MCF 10A (cell line): ENCODE measurements at regions not wholly inside any gene's neighbourhood (a gene's known extent, or its start where the extent isn't known, plus 50 kb on each side); places are given as distances from the start of the nearest gene placed in this dataset.

Experiments
- BruUV-seq: library from RNA; stranded (reverse); fragments of 400-500 nt; replicated peaks from 2 replicates; lab custom pipeline; 2021; lab: Mats Ljungman, UMichigan
- CTCF ChIA-PET: fragments of 300-600 bp; sonication (Branson Sonifier 250); formaldehyde crosslinking; extraction: SDS; loops from one replicate; lab custom pipeline; 2021; ENCODE audit warnings: antibody characterized with exemption, inconsistent platforms; lab: Yijun Ruan, JAX
- POLR2A ChIA-PET: fragments of 300-600, 350-650 bp; sonication (Branson Sonifier 250); formaldehyde crosslinking; extraction: SDS; loops from one replicate; lab custom pipeline; 2020; ENCODE audit warnings: antibody characterized with exemption, inconsistent platforms; lab: Yijun Ruan, JAX
- DNase-seq: peaks from one replicate; pipeline ENCODE4 v3.0.0-alpha.2; 2018; ENCODE audit not compliant: unreplicated experiment
- H3K27ac Mint-ChIP-seq: one replicate; pipeline ENCODE4 v1.8.0; 2022; ENCODE audit warnings: mild to moderate bottlenecking, low read depth, mixed read lengths; ENCODE audit not compliant: unreplicated experiment
- H3K27me3 Mint-ChIP-seq: one replicate; pipeline ENCODE4 v1.8.0; 2022; ENCODE audit warnings: mixed read lengths; ENCODE audit not compliant: insufficient read depth, unreplicated experiment
- H3K36me3 Mint-ChIP-seq: one replicate; pipeline ENCODE4 v1.8.0; 2022; ENCODE audit warnings: mild to moderate bottlenecking, moderate library complexity, mixed read lengths; ENCODE audit not compliant: insufficient read depth, unreplicated experiment
- H3K4me1 Mint-ChIP-seq: one replicate; pipeline ENCODE4 v1.8.0; 2022; ENCODE audit warnings: mixed read lengths; ENCODE audit not compliant: insufficient read depth, unreplicated experiment
- H3K4me3 Mint-ChIP-seq: one replicate; pipeline ENCODE4 v1.8.0; 2022; ENCODE audit warnings: mild to moderate bottlenecking, moderate library complexity, mixed read lengths; ENCODE audit not compliant: unreplicated experiment
- H3K9me3 Mint-ChIP-seq: one replicate; pipeline ENCODE4 v1.8.0; 2022; ENCODE audit warnings: mixed read lengths; ENCODE audit not compliant: unreplicated experiment
- intact Hi-C: fragments of 100-400 bp; cut with micrococcal nuclease; formaldehyde crosslinking; loops from 2 replicates; pipeline ENCODE4 v1.14.1; 2022
- TF ChIP-seq, protein P1 (sequence below): fragments of 200-600 bp; IDR thresholded peaks from one replicate; pipeline ENCODE4 v1.8.0; 2022; ENCODE audit warnings: antibody characterized with exemption, mild to moderate bottlenecking; ENCODE audit not compliant: unreplicated experiment

GRCh38 chr20:57831326-57831992, 121.6 kb upstream of the PMEPA1 start:
- DNase-seq = no peak
- Mint-ChIP-seq H3K4me3 (no peak overlapping the region), H3K9me3 (no peaks in the 10 kb centered on the region), H3K4me1 (no peaks in the 10 kb centered on the region), H3K27me3 (peaks cover 27% of the 10 kb centered on the region), H3K36me3 (no peaks in the 10 kb centered on the region), H3K27ac (no peak overlapping the region)
- ChIA-PET POLR2A (no interaction called here), CTCF (interaction anchor here (0.6 to 1.1 kb wide), 2 partner anchors 7 to 11 kb away, joined by 3 read pairs; no protein-coding TSS in a partner anchor)
- intact Hi-C loops = no loop called here
- no TSS peak for BruUV-seq
- TF ChIP-seq, protein P1, sequence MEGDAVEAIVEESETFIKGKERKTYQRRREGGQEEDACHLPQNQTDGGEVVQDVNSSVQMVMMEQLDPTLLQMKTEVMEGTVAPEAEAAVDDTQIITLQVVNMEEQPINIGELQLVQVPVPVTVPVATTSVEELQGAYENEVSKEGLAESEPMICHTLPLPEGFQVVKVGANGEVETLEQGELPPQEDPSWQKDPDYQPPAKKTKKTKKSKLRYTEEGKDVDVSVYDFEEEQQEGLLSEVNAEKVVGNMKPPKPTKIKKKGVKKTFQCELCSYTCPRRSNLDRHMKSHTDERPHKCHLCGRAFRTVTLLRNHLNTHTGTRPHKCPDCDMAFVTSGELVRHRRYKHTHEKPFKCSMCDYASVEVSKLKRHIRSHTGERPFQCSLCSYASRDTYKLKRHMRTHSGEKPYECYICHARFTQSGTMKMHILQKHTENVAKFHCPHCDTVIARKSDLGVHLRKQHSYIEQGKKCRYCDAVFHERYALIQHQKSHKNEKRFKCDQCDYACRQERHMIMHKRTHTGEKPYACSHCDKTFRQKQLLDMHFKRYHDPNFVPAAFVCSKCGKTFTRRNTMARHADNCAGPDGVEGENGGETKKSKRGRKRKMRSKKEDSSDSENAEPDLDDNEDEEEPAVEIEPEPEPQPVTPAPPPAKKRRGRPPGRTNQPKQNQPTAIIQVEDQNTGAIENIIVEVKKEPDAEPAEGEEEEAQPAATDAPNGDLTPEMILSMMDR = no peak

DNA sequence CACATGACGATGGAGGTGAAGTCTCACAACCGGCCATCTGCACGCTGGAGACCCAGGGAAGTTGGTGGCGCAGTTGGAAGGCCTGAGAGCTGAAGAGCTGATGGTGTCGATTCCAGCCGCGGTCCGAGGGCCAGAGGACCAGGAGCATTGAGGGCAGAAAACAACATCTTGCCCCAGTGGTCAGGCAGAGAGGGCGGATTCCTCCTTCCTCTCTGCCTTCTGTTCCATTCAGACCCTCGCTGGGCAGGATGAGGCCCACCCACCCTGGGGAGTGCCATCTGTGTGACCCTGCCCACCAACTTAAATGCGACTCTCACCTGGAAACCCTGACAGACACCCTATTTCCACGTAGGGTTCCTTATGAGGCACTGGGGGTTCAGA, 120.7 kb upstream of the PMEPA1 start:
- POLR2A ChIA-PET = no interaction called here
- H3K36me3 Mint-ChIP-seq = no peaks in the 10 kb centered on the region
- no peak overlapping the region for H3K27ac Mint-ChIP-seq
- intact Hi-C loops = no loop called here
- TF ChIP-seq, protein P1 = no peak
- CTCF ChIA-PET = no interaction called here
- no peak for DNase-seq
- BruUV-seq = no TSS peak
- no peaks in the 10 kb centered on the region for H3K9me3 Mint-ChIP-seq
- H3K4me3 Mint-ChIP-seq = no peak overlapping the region
- H3K27me3 Mint-ChIP-seq = peaks cover 27% of the 10 kb centered on the region
- no peaks in the 10 kb centered on the region for H3K4me1 Mint-ChIP-seq

DNA sequence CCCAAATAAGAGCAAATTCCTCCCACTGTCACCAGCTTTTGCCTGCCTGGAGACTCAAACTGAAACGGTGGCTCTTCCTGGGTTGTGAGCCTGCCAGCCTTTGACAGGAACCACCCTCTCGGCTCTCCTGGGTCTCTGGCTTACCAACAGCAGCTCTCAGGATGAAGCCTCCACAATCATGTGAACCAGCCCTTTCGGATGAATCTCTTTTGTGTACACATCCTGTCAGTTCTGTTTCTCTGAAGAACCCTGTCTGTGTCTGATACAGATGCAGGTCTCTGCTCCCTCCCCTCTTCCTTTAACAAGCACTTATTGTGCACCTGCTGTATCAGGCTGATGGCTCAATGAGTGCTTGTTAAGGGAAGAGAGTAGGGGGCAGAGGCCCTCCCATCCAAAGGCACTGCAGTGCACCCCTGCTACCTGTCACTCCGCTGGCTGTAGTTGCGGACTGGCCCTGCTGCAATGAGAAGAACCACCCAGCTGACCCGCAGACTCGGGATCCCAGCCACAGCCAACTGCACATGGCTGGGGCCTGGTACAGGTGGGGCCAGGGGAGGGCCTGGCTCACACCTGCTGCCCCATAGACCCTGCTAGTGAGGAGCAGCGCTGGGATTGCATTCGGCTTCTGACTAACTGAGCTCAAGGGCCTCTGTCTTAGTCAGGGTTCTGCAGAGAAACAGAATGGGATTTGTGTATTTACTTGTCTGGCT, 120.1 kb upstream of the PMEPA1 start:
- ChIA-PET POLR2A (no interaction called here), CTCF (no interaction called here)
- intact Hi-C loops = no loop called here
- no peak overlapping the region for H3K4me3 Mint-ChIP-seq
- no TSS peak for BruUV-seq
- H3K27ac Mint-ChIP-seq = no peak overlapping the region
- no peak for DNase-seq
- H3K36me3 Mint-ChIP-seq = no peaks in the 10 kb centered on the region
- H3K4me1 Mint-ChIP-seq = no peaks in the 10 kb centered on the region
- no peaks in the 10 kb centered on the region for H3K9me3 Mint-ChIP-seq
- TF ChIP-seq, protein P1 = no peak
- peaks cover 23% of the 10 kb centered on the region for H3K27me3 Mint-ChIP-seq

- DNase-seq = no peak
- Mint-ChIP-seq H3K9me3 (no peaks in the 10 kb centered on the region), H3K4me1 (no peaks in the 10 kb centered on the region), H3K4me3 (no peak overlapping the region), H3K27ac (no peak overlapping the region), H3K27me3 (peaks cover 22% of the 10 kb centered on the region), H3K36me3 (no peaks in the 10 kb centered on the region)
- ChIA-PET CTCF (no interaction called here), POLR2A (no interaction called here)
- intact Hi-C loops = no loop called here
- TF ChIP-seq, protein P1 = no peak
- BruUV-seq = no TSS peak
Observed at GRCh38 chr20:57829336-57829735, 119.5 kb upstream of the PMEPA1 start.
